Urothelium cell line (cell line): ENCODE measurements at regions not wholly inside any gene's neighbourhood (a gene's known extent, or its start where the extent isn't known, plus 50 kb on each side); places are given as distances from the start of the nearest gene placed in this dataset.
"Not testable (repeated sequence)": the region's sequence is repeated elsewhere in the genome, so short reads cannot be mapped to it uniquely, and the experiment has no call there.

Experiments
- DNase-seq: peaks from one replicate; pipeline ENCODE4 v3.0.0; 2011; ENCODE audit warnings: low spot score, mixed read lengths
- FAIRE-seq: peaks from 2 replicates; lab custom pipeline; 2011; peaks lifted over from hg19 to GRCh38; lab: Jason Lieb, UNC

DNA sequence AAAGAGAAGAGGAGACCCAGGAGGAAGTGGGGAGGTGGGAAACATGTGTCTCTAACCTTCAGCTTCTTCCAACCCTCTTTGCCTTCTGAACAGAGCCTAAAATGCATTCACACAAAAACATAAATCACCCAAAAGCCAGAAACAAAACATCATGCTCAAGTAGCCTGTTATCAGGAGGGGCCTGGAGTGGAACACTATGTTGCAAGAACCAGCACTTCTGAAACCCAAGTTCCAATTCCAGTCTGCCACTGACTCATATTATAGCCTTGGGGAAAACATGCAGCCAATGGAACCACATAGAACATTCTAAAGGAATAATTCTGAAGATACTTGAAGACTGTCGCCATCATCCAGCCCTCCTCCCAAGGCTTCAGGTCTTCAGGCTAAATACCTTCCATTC, 169.8 kb upstream of the PLXNC1 start:
- no peak for FAIRE-seq
- no peak for DNase-seq

DNA sequence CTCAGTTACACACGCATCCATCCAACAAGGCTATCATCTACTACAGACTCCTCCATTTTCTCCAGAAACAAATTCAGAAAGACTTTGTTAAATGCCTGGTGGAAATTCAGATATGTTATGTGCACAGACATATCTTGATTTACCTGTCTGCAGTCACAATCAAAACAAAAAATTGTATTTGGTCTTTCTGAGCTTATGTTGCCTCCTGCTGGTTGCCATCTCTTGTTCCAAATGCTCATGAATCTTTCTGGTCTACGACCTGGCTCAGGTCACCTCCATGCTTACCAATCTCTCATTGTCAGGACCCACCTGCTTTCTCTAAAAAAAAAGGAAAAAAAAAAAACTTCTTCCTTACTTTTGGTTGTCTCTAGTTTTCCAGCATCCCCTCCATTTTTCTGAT, 169.2 kb upstream of the PLXNC1 start:
- DNase-seq (no peak), FAIRE-seq (no peak)

DNA sequence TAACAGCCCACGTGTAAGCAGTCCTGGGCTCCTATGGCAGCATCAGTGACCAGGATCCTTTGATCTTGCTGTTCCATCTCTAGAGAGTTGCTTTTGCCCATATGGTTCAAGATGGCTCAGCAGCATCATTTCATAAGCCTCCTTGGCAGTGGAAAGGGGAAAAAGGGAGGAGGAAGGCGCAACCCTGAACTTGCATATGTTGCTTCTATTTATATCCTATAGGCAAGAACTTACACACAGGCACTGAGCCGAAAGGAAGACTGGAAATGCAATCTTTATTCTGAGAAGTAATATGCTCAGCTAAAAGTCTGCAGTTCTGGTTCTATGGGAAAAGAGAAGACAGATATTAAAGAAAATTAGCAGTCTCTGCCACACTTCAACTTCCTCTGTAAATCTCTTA, 167.7 kb upstream of the PLXNC1 start:
- no peak for FAIRE-seq
- DNase-seq = no peak

DNA sequence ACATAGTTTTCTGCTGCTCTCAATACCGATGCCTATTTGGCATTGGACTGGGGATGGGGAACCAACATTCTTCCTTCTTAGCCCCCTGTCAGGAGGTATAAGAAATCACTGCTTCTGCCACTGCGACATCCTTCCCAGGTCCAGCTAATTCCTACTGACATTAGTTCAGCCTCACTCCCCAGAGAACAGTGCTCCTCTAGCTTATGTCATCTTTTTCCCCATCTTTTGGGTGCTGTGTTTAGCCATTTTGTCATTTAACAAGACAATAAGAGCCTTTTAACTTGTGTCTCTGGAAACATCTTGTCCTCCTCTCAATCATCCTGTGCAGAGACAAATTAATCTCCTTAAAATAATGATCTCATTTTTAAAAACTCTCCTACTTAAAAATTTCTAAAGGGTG, 167.0 kb upstream of the PLXNC1 start:
- no peak for FAIRE-seq
- no peak for DNase-seq

DNA sequence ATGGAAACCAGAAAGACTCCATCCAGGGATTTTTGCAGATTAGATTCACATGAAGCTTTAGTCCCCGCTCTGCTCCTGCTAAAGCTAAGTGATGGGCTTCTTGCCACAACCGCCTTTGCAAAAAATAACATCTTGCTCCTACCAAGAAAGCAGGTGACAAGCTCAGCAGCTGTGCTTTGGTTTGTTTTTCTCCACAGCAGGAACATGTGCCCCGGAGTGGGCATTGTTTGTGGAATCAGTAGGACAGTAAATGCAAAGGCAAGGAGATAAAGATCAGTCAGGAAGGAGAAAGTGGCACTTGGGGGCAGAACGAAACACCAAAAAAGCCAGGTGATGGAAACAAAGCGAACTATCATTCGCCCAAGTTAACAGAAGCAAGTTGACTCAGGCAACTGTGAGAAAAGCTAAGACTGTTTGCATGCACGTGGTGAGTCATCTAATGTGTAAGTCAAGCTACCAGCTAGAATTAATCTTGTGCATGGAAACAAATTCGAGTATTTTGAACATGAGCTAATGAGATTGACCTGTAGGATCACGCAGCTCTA, 165.5 kb upstream of the PLXNC1 start:
- no peak for DNase-seq
- no peak for FAIRE-seq

DNA sequence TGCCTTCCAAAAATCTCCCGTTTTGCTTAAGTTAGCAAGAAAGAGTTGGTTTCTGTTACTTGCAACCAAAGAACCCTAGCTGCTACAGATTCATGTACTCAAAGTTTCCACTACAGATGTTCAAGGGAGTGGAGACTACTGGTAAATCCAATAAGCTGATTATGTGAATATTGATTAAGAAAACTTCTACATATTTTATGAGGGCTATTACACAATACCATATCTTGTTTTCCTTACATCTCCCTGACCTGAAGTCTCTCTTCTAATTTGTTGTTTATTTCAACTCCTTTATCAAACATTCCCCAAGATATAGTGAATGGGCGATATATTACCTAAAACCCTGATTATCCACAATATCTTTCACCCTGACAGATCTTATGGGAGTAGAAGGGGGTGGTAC, 164.4 kb upstream of the PLXNC1 start:
- no peak for FAIRE-seq

DNA sequence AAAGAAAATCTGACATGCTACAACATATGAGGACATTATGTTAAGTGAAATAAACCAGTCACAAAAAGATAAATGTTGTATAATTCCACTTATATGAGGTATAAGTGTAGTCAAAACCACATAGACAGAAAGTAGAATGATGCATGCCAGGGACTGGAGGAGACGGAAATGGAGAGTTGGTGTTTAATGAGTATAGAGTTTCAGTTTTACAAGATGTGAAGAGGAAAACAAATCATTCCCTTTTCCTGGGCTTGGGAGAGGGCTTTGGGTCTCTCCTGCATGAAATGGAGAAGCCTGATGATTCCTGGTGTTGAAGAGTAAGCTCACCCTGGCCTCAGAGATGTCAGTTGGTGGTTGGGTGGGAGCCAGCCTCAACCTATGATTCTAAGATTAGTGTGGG, 158.4 kb upstream of the PLXNC1 start:
- no peak for DNase-seq
- no peak for FAIRE-seq

More for the DNA sequence above, 164.4 kb upstream of the PLXNC1 start:
- no peak for DNase-seq

DNA sequence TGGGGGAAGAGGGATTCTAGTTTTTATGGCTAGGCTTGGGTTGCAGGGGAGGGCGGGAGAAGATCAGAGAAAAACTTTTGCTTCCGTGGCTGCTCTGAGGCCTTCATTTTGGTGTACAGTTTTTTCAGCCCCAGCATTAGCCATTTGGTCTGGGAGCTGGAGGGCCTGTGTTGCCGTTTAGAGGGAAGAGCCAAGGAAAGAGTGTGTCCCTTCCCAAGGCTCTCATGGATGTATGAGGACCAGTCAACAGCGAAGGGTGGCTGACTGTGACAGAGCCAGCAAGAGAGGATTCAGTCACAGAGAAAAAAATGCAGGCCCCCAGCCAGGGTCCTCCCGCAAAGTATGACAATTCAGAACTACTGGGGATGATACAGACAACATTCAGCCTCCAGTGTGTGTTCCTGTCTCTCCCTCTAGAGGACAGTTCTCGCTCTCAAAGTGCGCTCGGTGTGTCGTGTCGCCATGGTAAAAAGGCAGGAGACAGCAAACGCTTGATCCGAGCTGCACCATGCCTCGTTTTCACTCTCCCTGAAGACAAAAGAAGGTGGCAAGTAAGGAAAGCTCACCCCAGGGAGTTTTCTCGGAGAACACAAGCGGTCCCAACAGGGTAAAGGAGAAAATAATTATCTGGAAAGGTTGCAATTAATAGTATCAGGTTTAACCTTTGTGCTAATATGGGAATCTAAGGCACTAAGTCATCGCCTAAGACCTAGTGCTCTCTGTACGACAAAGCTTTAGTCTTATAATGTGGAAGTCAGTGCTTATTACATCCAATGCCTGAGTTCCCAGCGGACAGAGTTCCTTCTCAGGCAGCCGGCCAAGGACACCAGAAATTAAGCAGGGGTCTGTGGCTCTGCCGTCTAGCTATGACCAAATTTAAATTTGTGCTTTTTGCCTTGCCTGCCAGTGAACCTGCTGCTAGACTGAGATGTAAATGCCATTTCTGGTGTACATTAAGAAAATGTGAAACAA, 157.3 kb upstream of the PLXNC1 start:
- DNase-seq (no peak), FAIRE-seq (no peak)

DNA sequence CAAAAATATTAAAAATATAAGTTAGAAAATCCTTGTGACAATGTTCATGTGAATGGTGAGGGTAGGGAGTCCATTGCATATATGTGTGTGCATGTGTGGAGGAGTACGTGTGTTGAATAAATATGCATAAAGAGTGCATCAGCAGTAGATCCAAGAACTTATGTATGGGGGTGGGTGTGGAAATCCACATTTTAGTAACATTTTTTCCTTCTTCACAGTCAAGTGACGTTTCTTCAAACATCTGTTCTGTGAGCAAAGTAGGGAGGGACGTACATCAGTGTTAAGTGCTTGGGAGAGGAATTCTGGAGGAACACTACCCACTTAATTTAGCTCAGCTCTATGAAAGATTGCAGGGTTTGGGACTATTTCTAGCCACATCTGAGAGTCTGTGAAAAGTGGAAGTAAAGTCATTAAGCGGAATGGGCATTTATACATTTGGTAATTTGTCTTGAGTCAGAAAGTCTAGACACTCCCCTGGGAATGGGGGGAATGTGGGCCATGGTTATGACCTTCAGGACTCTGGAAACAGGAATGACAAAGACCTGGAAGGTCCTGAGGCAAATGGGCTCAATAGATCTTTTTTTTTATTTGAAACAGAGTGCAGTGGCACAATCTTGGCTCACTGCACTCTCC, 156.4 kb upstream of the PLXNC1 start:
- DNase-seq (no peak), FAIRE-seq (no peak)

DNA sequence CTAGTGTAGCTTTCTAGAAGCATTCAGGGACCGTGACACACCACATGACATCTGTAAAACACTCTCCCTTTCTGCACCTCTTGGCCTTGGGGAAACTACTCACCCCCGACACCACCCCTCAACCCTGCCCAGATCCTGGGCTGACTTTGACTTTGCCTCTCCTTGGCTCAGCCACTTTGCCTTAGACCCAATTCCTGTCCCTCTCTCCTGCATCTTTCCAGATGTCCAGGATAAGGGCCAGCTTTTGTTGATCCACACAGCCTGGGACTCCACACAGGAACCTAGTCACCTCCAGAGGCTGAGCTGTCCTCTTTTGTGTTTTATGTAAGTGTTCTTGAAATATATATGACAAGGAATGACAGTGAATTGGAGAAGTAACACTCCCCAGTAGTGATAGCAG, 153.7 kb upstream of the PLXNC1 start:
- FAIRE-seq = no peak
- DNase-seq = no peak

DNA sequence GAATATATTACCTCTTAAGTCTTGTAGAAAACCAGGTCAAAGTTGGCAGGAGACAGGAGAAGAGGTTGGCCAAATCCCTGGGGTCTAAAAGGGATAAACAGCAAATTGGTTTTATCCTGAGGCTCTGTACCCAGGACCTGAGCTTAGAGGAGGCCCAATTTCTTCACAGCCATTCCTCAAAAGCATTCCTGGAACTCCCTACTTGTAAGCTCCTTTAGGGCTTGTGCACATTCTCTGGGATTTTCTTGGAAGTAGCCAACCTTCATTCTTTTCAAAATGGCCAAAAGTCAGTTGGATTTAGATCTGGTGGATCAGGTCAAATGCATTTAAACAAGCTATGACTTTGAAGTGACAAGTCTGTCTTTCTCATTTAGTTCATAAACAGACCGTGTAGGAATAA, 152.1 kb upstream of the PLXNC1 start:
- FAIRE-seq = no peak
- no peak for DNase-seq

DNA sequence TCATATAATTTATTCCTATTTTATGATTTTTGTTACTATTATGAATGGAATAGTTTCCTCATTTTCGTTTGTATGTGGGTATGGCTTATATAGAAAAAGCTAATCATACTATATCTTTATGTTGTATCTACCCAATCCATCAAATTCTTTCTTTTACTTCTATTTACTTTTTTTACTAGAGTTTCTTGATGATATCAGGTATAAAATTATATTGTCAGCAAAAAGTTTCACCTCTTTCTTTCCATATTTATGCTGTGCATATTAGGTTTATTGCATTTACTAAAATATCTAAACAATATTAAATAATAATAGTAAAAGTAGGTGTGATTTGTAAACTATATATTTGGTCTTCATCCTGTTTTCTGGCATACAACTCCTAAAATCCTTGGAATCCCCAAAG, 146.7 kb upstream of the PLXNC1 start:
- DNase-seq (no peak), FAIRE-seq (no peak)

DNA sequence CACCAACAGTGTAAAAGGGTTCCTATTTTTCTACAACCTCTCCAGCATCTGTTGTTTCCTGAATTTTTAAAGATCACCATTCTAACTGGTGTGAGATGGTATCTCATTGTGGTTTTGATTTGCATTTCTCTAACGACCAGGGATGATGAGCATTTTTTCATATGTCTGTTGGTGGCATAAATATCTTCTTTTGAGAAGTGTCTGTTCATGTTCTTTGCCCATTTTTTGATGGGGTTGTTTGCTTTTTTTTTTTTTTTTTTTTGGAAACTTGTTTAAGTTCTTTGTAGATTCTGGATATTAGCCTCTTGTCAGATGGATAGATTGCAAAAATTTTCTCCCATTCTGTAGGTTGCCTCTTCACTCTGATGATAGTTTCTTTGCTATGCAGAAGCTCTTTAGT, 145.5 kb upstream of the PLXNC1 start:
- not testable (repeated sequence) for FAIRE-seq, DNase-seq

DNA sequence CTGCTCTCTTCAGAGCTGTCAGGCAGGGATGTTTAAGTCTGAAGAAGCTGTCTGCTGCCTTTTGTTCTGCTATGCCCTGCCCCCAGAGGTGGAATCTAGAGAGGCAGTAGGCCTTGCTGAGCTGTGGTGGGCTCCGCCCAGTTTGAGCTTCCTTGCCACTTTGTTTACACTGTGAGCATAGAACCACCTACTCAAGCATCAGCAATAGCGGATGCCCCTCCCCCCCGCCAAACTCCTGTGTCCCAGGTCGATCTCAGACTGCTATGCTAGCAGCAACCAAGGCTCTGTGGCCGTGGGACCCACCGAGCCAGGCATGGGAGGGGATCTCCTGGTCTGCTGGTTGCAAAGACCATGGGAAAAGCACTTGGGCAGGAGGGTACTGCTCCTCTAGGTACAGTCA, 140.5 kb upstream of the PLXNC1 start:
- not testable (repeated sequence) for DNase-seq, FAIRE-seq

DNA sequence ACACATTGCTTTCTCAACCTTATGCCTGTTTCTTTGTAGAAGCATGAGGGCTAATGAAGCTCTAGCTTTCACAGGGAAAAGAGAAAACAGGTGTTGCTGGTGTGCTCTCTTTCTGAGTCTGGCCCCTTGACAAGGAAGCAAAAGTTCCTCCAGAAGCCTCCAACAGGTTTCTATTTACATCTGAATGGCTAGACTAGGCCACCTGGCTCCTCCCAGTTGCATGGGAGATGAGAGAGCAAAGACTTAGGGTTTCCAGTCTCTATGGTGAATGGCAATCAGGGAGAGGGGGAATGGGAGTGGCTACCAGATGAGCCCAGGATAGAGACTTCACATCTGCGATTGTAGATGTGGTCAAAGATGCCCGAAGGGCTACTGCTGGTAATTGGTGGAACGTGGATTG, 138.1 kb upstream of the PLXNC1 start:
- no peak for FAIRE-seq
- no peak for DNase-seq

DNA sequence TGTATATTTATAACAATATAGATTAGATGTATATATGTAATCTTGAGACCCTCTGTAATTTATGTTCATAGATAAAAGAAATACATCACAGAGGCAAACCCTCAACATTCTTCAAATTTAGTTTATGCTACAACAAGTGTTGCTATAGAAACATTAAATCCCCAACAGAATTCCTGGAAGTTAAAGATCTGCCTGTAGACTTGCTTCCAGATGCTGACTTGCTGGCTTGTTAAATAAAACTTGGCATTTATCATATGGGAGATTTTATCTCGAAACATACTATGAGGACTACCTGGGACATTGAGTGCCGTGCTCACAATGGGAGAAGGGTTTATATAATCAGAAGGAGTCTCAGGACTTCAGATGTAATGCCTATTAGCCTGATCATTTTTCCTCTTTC, 136.3 kb upstream of the PLXNC1 start:
- DNase-seq = no peak
- no peak for FAIRE-seq

DNA sequence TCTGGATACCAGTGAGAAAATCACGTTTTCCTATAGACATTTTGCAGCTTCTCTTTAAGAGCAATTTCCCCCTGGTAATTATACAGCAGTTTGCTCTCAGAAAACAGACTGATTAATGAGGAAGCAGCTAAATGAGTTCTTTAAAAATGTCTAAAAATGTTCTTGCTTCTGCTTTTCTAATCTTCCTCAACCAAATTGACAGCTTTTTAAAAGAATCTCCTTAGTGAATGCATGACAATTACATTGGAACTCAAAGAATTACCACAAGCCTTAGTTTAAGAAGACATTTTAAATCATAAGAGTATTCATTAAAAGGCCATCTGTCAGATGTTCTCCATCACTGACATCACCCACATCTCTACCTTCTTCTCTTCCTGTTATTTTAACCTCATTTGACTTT, 135.8 kb upstream of the PLXNC1 start:
- no peak for DNase-seq

DNA sequence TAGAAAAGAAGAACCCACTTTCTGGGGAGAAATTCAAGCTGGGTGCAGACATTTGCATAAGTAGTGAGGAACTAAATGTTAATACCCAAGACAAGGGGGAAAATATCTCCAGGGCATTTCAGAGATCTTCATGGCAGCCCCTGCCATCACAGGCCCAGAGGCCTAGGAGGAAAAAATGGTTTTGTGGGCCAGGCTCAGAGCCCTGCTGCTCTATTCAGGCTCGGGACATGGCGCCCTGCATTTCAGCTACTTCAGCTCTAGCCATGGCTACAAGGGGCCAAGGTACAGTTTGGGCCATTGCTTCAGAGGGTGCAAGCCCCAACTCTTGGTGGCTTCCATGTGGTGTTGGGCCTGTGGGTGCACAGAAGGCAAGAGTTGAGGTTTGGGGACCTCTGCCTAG, 131.1 kb upstream of the PLXNC1 start:
- FAIRE-seq, DNase-seq: not testable (repeated sequence)

More for the DNA sequence above, 135.8 kb upstream of the PLXNC1 start:
- no peak for FAIRE-seq

DNA sequence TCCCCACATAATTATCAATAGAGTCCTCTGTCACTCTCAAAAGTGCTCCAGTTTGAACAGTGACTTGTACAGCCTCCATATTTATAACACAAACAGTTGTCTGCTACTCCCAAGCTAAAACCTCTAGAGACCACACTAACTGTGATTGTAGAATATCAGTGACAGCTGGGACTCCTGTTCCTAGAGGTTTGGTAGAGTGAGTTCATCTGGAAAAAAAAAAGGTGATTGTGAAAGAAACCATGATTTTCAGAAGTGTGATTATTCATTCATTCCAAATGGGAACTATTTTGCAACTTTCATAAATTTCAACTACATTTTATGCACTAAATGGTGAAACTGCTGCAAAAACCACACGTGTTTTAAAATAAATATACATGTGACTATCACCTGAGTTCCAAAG, 128.0 kb upstream of the PLXNC1 start:
- no peak for FAIRE-seq
- DNase-seq = no peak

DNA sequence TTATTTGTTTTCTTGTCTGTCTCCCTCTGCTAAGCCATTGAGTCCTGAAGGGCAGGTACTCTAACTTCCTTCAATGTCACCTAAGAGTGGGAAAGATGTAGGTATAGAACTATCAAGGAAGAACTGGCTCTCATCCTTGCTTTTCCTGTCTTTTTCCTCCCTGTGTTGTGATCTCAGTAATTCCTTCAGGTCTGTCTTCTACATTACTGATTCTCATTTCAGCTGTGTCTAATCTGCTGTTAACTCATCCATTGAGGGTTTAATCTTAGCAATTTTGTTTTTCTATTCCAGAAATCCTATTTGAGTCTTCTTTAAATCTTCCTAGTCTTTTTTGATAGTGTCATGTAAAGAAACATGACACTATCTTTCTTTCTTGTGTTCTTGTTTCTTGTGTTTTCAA, 124.5 kb upstream of the PLXNC1 start:
- DNase-seq = no peak
- no peak for FAIRE-seq

DNA sequence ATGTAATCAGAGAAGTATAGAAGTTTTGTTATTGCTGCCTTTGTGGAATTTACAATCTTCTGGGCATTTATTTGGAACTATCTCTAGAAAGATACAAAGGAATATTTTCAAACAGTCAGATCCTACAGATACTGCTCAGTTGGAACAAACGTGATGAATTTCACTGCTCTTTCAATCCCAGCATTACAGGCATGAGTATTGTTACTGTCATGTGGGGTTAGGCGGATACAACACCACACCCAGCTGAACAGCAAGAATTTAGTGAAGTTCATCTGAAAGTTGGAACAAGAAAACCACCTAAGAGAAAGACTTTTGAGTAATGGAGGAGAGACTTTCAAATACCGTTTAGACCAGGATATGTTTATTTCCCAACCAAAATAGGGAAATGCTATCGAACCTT, 123.3 kb upstream of the PLXNC1 start:
- FAIRE-seq (no peak), DNase-seq (no peak)

DNA sequence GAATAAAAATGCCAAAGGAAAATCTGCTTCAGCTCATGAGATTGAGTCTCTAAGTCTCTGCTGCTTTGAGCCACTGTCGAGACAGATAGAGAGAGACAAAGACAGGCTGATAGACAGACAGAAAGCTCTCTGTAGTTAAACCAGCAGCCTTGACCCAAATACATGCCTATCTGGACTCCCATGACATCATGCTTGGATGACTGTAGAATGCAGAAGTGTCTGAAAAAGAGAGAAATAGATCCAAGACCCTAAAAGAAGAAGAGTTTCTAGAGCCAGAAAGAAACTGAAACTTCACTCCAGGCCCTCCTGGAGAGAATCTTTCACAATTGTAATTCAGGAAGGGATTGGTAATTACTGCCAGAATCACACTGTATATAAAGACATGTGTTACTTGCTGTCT, 122.6 kb upstream of the PLXNC1 start:
- no peak for DNase-seq
- no peak for FAIRE-seq
